Lung (tissue), 11 donors: ENCODE measurements at regions not wholly inside any gene's neighbourhood (a gene's known extent, or its start where the extent isn't known, plus 50 kb on each side); places are given as distances from the start of the nearest gene placed in this dataset.

Experiments
- ATAC-seq: fragments of 200-7000 bp; cut with Tn5 transposase; one replicate; pipeline ENCODE4 v1.9.1; 2020; ENCODE audit warnings: moderate number of reproducible peaks; ENCODE audit not compliant: insufficient read depth, low FRiP score
- DNase-seq, 3 donors: peaks; one replicate each; pipeline ENCODE4 v3.0.0-alpha.2; 2013 to 2017
- H3K27ac ChIP-seq, 2 donors: one replicate each; pipeline ENCODE4 v1.5.1; 2013; ENCODE audit warnings: mild to moderate bottlenecking in 2 of 2, moderate library complexity in 2 of 2, control low read depth in 1 of 2, inconsistent platforms in 1 of 2, low read depth in 1 of 2, low read length in 1 of 2
- H3K27me3 ChIP-seq, 3 donors: one replicate each; pipeline ENCODE4 v1.5.1; 2013; ENCODE audit warnings: low read length in 2 of 3; ENCODE audit not compliant: control insufficient read depth in 3 of 3, insufficient read depth in 3 of 3
- H3K36me3 ChIP-seq, 4 donors: one replicate each; pipeline ENCODE4 v1.5.1; 2013; ENCODE audit warnings: low read length in 4 of 4, mild to moderate bottlenecking in 1 of 4, moderate library complexity in 1 of 4; ENCODE audit not compliant: control insufficient read depth in 4 of 4, insufficient read depth in 4 of 4
- H3K4me1 ChIP-seq, 5 donors: one replicate each; pipeline ENCODE4 v1.5.1; 2013; ENCODE audit warnings: low read length in 5 of 5, mild to moderate bottlenecking in 2 of 5, moderate library complexity in 1 of 5; ENCODE audit not compliant: control insufficient read depth in 5 of 5, insufficient read depth in 5 of 5
- H3K4me3 ChIP-seq: one replicate; pipeline ENCODE4 v1.5.1; 2013; ENCODE audit warnings: mild to moderate bottlenecking, control low read depth, moderate library complexity
- H3K9ac ChIP-seq, 2 donors: one replicate each; pipeline ENCODE4 v1.5.1; 2013; ENCODE audit warnings: low read length in 2 of 2, control low read depth in 1 of 2; ENCODE audit not compliant: insufficient read depth in 1 of 2
- H3K9me3 ChIP-seq, 4 donors: one replicate each; pipeline ENCODE4 v1.5.1; 2013; ENCODE audit warnings: low read length in 3 of 4, mild to moderate bottlenecking in 1 of 4, moderate library complexity in 1 of 4; ENCODE audit not compliant: control insufficient read depth in 4 of 4, insufficient read depth in 3 of 4
- WGBS, 2 donors: extraction: QIAGEN DNeasy Blood & Tissue Kit; methylation state at CpG; one replicate each; pipeline ENCODE4 v1.1.7; 2013; 5-methylcytosine and 5-hydroxymethylcytosine counted together
- TF ChIP-seq, protein P1 (sequence below): IDR thresholded peaks from 2 replicates; pipeline ENCODE4 v1.5.1; 2012; ENCODE audit warnings: mild to moderate bottlenecking; ENCODE audit errors: control extremely low read depth, extremely low read depth
- donor health status: control.
- donor health status: control.
- donor health status: Bipolar disorder and iron deficiency.
- donor health status: healthy.
- donor health status: DM: yes; HTN: yes; CAD: no.

DNA sequence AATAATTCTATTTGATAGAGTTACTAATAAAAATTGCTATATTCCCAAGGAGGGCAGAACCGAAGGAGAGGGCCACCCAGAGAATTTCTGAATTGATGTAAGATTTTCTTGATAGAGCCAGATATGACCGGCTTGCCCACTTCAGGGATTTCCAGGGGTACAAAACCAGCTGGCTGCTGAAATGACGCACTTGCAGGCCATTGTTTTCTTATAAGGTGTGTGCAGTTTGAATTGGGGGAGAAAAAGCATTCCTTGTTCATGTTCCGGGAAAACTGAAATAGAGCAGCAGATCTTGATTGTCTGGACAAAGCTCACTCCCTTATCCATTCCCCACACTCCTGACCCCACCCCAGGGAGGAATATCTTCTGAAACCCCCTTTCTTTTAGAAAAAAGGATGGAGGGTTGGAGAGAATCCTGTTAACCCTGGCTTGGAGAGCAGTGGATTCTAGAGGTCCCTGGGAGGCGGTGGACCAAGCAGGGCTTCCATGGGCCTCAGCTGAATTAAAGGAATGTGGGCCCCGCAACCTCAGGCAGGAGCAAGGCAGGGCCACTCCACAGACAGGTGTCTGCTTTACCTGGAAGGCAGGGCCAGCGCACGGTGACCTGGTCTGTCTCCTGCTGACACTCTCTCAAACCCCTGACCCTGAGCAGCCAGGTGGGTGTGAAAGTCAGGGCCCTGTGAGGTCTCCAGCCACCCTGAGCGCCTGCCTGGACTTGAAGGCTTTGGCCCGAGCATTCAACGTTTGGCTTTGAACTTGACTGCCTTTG, 96.4 kb downstream of the TMEM170B start:
- TF ChIP-seq, protein P1, sequence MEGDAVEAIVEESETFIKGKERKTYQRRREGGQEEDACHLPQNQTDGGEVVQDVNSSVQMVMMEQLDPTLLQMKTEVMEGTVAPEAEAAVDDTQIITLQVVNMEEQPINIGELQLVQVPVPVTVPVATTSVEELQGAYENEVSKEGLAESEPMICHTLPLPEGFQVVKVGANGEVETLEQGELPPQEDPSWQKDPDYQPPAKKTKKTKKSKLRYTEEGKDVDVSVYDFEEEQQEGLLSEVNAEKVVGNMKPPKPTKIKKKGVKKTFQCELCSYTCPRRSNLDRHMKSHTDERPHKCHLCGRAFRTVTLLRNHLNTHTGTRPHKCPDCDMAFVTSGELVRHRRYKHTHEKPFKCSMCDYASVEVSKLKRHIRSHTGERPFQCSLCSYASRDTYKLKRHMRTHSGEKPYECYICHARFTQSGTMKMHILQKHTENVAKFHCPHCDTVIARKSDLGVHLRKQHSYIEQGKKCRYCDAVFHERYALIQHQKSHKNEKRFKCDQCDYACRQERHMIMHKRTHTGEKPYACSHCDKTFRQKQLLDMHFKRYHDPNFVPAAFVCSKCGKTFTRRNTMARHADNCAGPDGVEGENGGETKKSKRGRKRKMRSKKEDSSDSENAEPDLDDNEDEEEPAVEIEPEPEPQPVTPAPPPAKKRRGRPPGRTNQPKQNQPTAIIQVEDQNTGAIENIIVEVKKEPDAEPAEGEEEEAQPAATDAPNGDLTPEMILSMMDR, result no peak
- Histone ChIP-seq H3K27me3 (no peaks in the 10 kb centered on the region), H3K9ac (no peak overlapping the region), H3K36me3 (no peaks in the 10 kb centered on the region), H3K4me3 (no peak overlapping the region), H3K9me3 (no peaks in the 10 kb centered on the region), H3K27ac (no peak overlapping the region), H3K4me1 (peaks cover 0 to 27% (median 19%) of the 10 kb centered on the region in 5 donors)
- DNase-seq, result peak; percentile 38 to 62 (median 45)
- 91 to 97% methylated on average over 11 of the region's 11 CpGs for WGBS, 2 donors
- ATAC-seq, result no peak

- Histone ChIP-seq H3K9me3 (no peaks in the 10 kb centered on the region), H3K27ac (no peak overlapping the region), H3K27me3 (no peaks in the 10 kb centered on the region), H3K4me1 (peaks cover 0 to 34% (median 25%) of the 10 kb centered on the region in 5 donors), H3K36me3 (no peaks in the 10 kb centered on the region), H3K4me3 (no peak overlapping the region), H3K9ac (no peak overlapping the region)
- TF ChIP-seq, protein P1, result no peak
- DNase-seq, result no peak
- WGBS, 2 donors, result 87 to 92% methylated on average over 4 of the region's 4 CpGs
- ATAC-seq, result no peak
Measured at GRCh38 chr6:11634948-11635347, 97.4 kb downstream of the TMEM170B start.

- 90 to 98% methylated on average over 5 of the region's 5 CpGs for WGBS, 2 donors
Measured at GRCh38 chr6:11636121-11636520, 98.6 kb downstream of the TMEM170B start.

More at GRCh38 chr6:11636121-11636520, 98.6 kb downstream of the TMEM170B start:
- TF ChIP-seq, protein P1, result no peak
- H3K9ac ChIP-seq, result peak overlapping the region in 1 of 2 donors; percentile 40
- ATAC-seq (no peak), DNase-seq (no peak)
- no peaks in the 10 kb centered on the region for H3K36me3 ChIP-seq
- H3K4me1 ChIP-seq, result peaks cover 0 to 34% (median 24%) of the 10 kb centered on the region in 5 donors
- no peak overlapping the region for H3K4me3 ChIP-seq
- no peak overlapping the region for H3K27ac ChIP-seq
- H3K9me3 ChIP-seq, result no peaks in the 10 kb centered on the region
- H3K27me3 ChIP-seq, result no peaks in the 10 kb centered on the region
